RPMI8226 (cell line): ENCODE measurements at regions not wholly inside any gene's neighbourhood (a gene's known extent, or its start where the extent isn't known, plus 50 kb on each side); places are given as distances from the start of the nearest gene placed in this dataset.

Experiments used
- DNase-seq: peaks from one replicate; pipeline ENCODE4 v3.0.0-alpha.2; 2015

GRCh38 chr22:48704335-48704734 lies 1123.3 kb downstream of the BRD1 start:
- no peak for DNase-seq

- DNase-seq, result no peak
These were observed 1124.3 kb downstream of the BRD1 start for GRCh38 chr22:48703265-48703941.

- DNase-seq, result no peak
These were observed 1125.0 kb downstream of the BRD1 start for GRCh38 chr22:48702573-48703264.

- DNase-seq, result no peak
These were observed 1126.2 kb downstream of the BRD1 start for GRCh38 chr22:48701296-48702030.

- peak; percentile 19 for DNase-seq
These were observed 1126.9 kb downstream of the BRD1 start for GRCh38 chr22:48700566-48701295.

- DNase-seq, result no peak
These were observed 1127.5 kb downstream of the BRD1 start for GRCh38 chr22:48700180-48700565.

- no peak for DNase-seq
These were observed 1128.2 kb downstream of the BRD1 start for GRCh38 chr22:48699511-48699910.

- DNase-seq, result no peak
These were observed 1129.1 kb downstream of the BRD1 start for GRCh38 chr22:48698618-48699017.

- DNase-seq, result no peak
These were observed 1129.9 kb downstream of the BRD1 start for GRCh38 chr22:48697694-48698276.

- no peak for DNase-seq
These were observed 1130.5 kb downstream of the BRD1 start for GRCh38 chr22:48697223-48697622.

GRCh38 chr22:48696371-48696770 lies 1131.3 kb downstream of the BRD1 start:
- no peak for DNase-seq

GRCh38 chr22:48695731-48696305 lies 1131.9 kb downstream of the BRD1 start:
- DNase-seq, result no peak

- DNase-seq, result no peak
These were observed 1132.4 kb downstream of the BRD1 start for GRCh38 chr22:48695251-48695650.

GRCh38 chr22:48694296-48694883 lies 1133.3 kb downstream of the BRD1 start:
- no peak for DNase-seq

GRCh38 chr22:48693377-48694135 lies 1134.1 kb downstream of the BRD1 start:
- no peak for DNase-seq

GRCh38 chr22:48692734-48693376 lies 1134.8 kb downstream of the BRD1 start:
- no peak for DNase-seq

- peak; percentile 42 for DNase-seq
These were observed 1136.2 kb downstream of the BRD1 start for GRCh38 chr22:48691431-48691851.

GRCh38 chr22:48690583-48691317 lies 1136.9 kb downstream of the BRD1 start:
- DNase-seq, result no peak

GRCh38 chr22:48689206-48689605 lies 1138.5 kb downstream of the BRD1 start:
- no peak for DNase-seq

GRCh38 chr22:48688366-48688765 lies 1139.3 kb downstream of the BRD1 start:
- DNase-seq, result no peak
